GM19328 (cell line): ENCODE measurements at regions not wholly inside any gene's neighbourhood (a gene's known extent, or its start where the extent isn't known, plus 50 kb on each side); places are given as distances from the start of the nearest gene placed in this dataset.
"Not testable (repeated sequence)": the region's sequence is repeated elsewhere in the genome, so short reads cannot be mapped to it uniquely, and the experiment has no call there.

ENCODE experiments used
- ATAC-seq: cut with Tn5 transposase; IDR thresholded peaks from one replicate; pipeline ENCODE4 v1.9.1; 2021; ENCODE audit warnings: mild to moderate bottlenecking, moderate library complexity; ENCODE audit not compliant: unreplicated experiment

- no peak for ATAC-seq
Observed at GRCh38 chr5:116959843-116960242, 385.2 kb upstream of the SEMA6A start.

GRCh38 chr5:116953251-116953930 is 378.8 kb upstream of the SEMA6A start:
- ATAC-seq, result no peak

GRCh38 chr5:116951219-116951618 is 376.6 kb upstream of the SEMA6A start:
- no peak for ATAC-seq

- peak; percentile 100 for ATAC-seq
Observed at GRCh38 chr5:116947691-116948528, 373.3 kb upstream of the SEMA6A start.

- not testable (repeated sequence) for ATAC-seq
Observed at GRCh38 chr5:116945613-116946382, 371.2 kb upstream of the SEMA6A start.

- no peak for ATAC-seq
Observed at GRCh38 chr5:116944183-116944582, 369.6 kb upstream of the SEMA6A start.

- no peak for ATAC-seq
Observed at GRCh38 chr5:116942622-116943021, 368.0 kb upstream of the SEMA6A start.

- ATAC-seq, result no peak
Observed at GRCh38 chr5:116939641-116940040, 365.0 kb upstream of the SEMA6A start.

- no peak for ATAC-seq
Observed at GRCh38 chr5:116938488-116938887, 363.9 kb upstream of the SEMA6A start.

GRCh38 chr5:116935561-116936162 is 361.0 kb upstream of the SEMA6A start:
- ATAC-seq, result no peak

GRCh38 chr5:116930616-116931015 is 356.0 kb upstream of the SEMA6A start:
- ATAC-seq, result no peak

- ATAC-seq, result no peak
Observed at GRCh38 chr5:116923344-116923743, 348.7 kb upstream of the SEMA6A start.

- ATAC-seq, result peak; percentile 77
Observed at GRCh38 chr5:116922532-116922931, 347.9 kb upstream of the SEMA6A start.

GRCh38 chr5:116914869-116915504 is 340.4 kb upstream of the SEMA6A start:
- ATAC-seq, result no peak

GRCh38 chr5:116912221-116912620 is 337.6 kb upstream of the SEMA6A start:
- no peak for ATAC-seq

- no peak for ATAC-seq
Observed at GRCh38 chr5:116911074-116911473, 336.5 kb upstream of the SEMA6A start.

GRCh38 chr5:116908537-116908936 is 333.9 kb upstream of the SEMA6A start:
- no peak for ATAC-seq

GRCh38 chr5:116905885-116906284 is 331.3 kb upstream of the SEMA6A start:
- ATAC-seq, result no peak

GRCh38 chr5:116900793-116901192 is 326.2 kb upstream of the SEMA6A start:
- ATAC-seq, result no peak

- no peak for ATAC-seq
Observed at GRCh38 chr5:116898917-116899316, 324.3 kb upstream of the SEMA6A start.

GRCh38 chr5:116897291-116897690 is 322.7 kb upstream of the SEMA6A start:
- ATAC-seq, result no peak
